ENCODE measurements at regions not wholly inside any gene's neighbourhood (a gene's known extent, or its start where the extent isn't known, plus 50 kb on each side); places are given as distances from the start of the nearest gene placed in this dataset.

DNA sequence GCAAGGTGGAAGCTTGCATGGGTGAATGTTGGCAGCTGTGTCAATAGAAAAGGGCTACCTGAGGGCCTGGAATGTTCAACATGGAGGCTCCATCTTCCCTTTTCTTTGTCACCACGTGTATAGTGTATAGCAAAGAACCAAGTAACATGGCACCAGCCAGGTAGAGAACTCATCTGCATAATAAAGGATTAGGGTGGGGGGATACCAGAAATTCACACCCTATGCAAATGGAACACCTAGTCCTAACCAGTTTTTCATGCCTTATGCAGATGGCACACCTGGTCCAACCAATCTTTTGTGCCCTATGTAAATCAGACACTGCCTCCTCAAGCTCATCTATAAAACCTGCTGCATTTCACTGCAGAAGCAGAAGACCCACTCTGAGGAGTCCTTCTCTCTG lies 169.6 kb upstream of the GLRA2 start:
- Histone ChIP-seq H3K27me3 (replicated peaks; ENCODE audit: control insufficient read depth, insufficient read depth, low read length) (no peaks in the 10 kb centered on the region; the same call in 1 of the 2 replicates), H3K36me3 (ENCODE audit: control insufficient read depth, insufficient read depth, low read length) (no peaks in the 10 kb centered on the region), H3K4me3 (replicated peaks; ENCODE audit: low read depth, low read length) (no peak overlapping the region)
- no peak for DNase-seq (ENCODE audit: extremely low read depth, insufficient read length)
- TF ChIP-seq, protein P1, sequence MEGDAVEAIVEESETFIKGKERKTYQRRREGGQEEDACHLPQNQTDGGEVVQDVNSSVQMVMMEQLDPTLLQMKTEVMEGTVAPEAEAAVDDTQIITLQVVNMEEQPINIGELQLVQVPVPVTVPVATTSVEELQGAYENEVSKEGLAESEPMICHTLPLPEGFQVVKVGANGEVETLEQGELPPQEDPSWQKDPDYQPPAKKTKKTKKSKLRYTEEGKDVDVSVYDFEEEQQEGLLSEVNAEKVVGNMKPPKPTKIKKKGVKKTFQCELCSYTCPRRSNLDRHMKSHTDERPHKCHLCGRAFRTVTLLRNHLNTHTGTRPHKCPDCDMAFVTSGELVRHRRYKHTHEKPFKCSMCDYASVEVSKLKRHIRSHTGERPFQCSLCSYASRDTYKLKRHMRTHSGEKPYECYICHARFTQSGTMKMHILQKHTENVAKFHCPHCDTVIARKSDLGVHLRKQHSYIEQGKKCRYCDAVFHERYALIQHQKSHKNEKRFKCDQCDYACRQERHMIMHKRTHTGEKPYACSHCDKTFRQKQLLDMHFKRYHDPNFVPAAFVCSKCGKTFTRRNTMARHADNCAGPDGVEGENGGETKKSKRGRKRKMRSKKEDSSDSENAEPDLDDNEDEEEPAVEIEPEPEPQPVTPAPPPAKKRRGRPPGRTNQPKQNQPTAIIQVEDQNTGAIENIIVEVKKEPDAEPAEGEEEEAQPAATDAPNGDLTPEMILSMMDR (IDR thresholded peaks at IDR 0.05; ENCODE audit: insufficient read depth, low read length, poor library complexity, severe bottlenecking) = no peak

DNA sequence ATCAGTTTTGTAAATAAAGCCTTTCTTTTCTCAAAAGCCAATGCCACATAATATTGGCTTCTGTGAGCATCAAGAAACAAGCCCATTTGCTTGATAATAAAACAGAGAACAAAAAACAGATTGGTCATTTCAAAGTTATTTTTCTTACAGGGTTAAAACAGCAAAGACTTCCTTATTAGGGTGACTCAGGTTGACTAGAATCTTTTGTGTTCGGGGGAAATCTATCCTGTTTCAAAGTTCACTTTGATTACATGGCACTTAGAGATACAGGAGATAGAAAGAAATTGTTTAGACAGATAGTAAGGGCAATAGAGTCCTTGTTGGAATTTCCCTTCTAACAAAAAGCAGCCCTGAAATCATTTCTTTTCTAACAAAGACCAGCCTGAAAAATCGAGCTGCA lies 170.0 kb upstream of the GLRA2 start:
- no peak overlapping the region for H3K4me3 ChIP-seq (replicated peaks; ENCODE audit: low read depth, low read length)
- H3K36me3 ChIP-seq (ENCODE audit: control insufficient read depth, insufficient read depth, low read length) = no peaks in the 10 kb centered on the region
- no peak for DNase-seq (ENCODE audit: extremely low read depth, insufficient read length)
- no peaks in the 10 kb centered on the region for H3K27me3 ChIP-seq (replicated peaks; ENCODE audit: control insufficient read depth, insufficient read depth, low read length)
- TF ChIP-seq, protein P1 (IDR thresholded peaks at IDR 0.05; ENCODE audit: insufficient read depth, low read length, poor library complexity, severe bottlenecking) = no peak

DNA sequence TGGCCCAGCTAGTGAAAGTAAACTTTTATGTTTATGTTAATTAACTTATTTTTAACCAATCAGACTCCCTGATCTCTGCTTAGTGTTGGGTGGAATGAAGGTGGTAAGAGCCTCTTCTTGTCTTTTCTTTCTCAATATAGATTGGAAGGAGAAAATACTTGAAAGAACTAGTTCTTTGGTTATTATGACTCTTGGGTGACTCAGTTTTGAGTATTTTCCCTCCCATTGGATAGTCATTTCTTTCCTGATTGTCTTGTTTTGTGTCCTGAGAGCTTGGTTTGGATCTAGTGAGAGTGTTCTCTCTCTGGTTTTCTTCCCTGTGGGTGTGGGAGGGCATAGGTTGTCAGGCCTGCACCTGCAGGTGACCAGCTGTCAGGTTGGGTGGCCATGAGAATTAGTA lies 172.0 kb upstream of the GLRA2 start:
- Histone ChIP-seq H3K27me3 (replicated peaks; ENCODE audit: control insufficient read depth, insufficient read depth, low read length) (no peaks in the 10 kb centered on the region), H3K36me3 (ENCODE audit: control insufficient read depth, insufficient read depth, low read length) (no peaks in the 10 kb centered on the region), H3K4me3 (replicated peaks; ENCODE audit: low read depth, low read length) (no peak overlapping the region)
- TF ChIP-seq, protein P1 (IDR thresholded peaks at IDR 0.05; ENCODE audit: insufficient read depth, low read length, poor library complexity, severe bottlenecking) = no peak
- DNase-seq (ENCODE audit: extremely low read depth, insufficient read length) = no peak

DNA sequence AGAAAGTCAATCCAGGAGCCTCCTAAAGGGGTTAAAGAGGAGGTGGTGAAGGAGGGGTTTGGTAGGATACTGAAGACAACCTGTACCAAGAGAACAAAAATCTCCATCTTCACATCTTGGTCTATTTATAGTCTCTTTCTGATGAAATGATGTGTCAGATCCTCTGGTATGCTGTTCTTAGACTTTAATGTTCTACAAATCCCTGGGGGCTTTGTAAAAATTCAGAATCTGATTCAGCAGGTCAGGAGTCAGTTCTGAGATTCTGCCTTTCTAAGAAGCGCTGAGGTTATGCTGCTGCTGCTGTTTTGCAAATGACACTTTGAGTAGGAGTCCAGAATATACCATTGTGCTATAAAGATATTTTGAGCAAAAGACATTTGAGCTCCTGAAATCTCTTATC lies 172.9 kb upstream of the GLRA2 start:
- TF ChIP-seq, protein P1 (IDR thresholded peaks at IDR 0.05; ENCODE audit: insufficient read depth, low read length, poor library complexity, severe bottlenecking) = no peak
- Histone ChIP-seq H3K36me3 (ENCODE audit: control insufficient read depth, insufficient read depth, low read length) (no peaks in the 10 kb centered on the region), H3K4me3 (replicated peaks; ENCODE audit: low read depth, low read length) (no peak overlapping the region), H3K27me3 (replicated peaks; ENCODE audit: control insufficient read depth, insufficient read depth, low read length) (no peaks in the 10 kb centered on the region)
- DNase-seq (ENCODE audit: extremely low read depth, insufficient read length) = no peak

DNA sequence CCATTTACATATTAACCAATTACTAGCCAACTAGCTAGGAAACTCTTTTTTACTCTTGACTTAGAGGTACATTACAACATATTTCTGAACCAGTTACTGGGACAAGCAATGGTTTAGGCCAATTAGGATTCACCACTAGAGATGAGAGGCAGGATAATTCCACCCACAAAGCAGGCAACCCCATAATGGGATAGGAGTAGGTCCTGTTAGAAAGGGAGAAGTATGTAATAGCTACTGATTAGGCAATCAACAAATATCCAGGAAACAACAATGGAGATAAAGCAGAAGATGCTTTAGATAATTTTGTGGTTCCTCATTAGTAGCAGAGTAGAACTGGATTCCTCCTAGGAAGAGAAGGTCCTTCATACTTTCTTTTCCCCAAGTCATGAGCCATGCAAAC lies 173.8 kb upstream of the GLRA2 start:
- DNase-seq (ENCODE audit: extremely low read depth, insufficient read length) = no peak

DNA sequence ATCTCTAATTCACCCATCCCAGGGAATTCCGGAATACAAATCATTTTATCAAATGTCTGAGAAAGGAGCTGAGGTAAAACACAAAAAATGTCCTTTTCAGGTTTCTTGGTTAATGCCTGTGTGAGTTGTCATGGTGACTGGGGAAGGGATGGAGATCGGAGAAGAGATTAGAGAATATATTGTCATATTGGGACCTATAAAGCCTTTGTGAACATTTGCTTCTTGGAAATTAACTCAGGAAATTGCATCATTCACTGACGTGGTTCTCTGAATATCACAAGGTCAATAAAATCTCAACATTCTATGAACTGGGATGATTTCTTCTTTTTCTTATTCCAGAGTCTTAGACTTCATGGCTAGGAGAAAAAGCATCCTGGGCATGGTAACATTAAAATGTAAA lies 174.8 kb upstream of the GLRA2 start:
- Histone ChIP-seq H3K4me3 (replicated peaks; ENCODE audit: low read depth, low read length) (no peak overlapping the region), H3K27me3 (replicated peaks; ENCODE audit: control insufficient read depth, insufficient read depth, low read length) (no peaks in the 10 kb centered on the region), H3K36me3 (ENCODE audit: control insufficient read depth, insufficient read depth, low read length) (no peaks in the 10 kb centered on the region)
- TF ChIP-seq, protein P1 (IDR thresholded peaks at IDR 0.05; ENCODE audit: insufficient read depth, low read length, poor library complexity, severe bottlenecking) = no peak
- DNase-seq (ENCODE audit: extremely low read depth, insufficient read length) = no peak

More for the DNA sequence above, 173.8 kb upstream of the GLRA2 start:
- Histone ChIP-seq H3K27me3 (replicated peaks; ENCODE audit: control insufficient read depth, insufficient read depth, low read length) (no peaks in the 10 kb centered on the region), H3K36me3 (ENCODE audit: control insufficient read depth, insufficient read depth, low read length) (no peaks in the 10 kb centered on the region), H3K4me3 (replicated peaks; ENCODE audit: low read depth, low read length) (no peak overlapping the region)
- TF ChIP-seq, protein P1 (IDR thresholded peaks at IDR 0.05; ENCODE audit: insufficient read depth, low read length, poor library complexity, severe bottlenecking) = no peak
